Retinal pigment epithelial cell (primary cell): ENCODE measurements at regions not wholly inside any gene's neighbourhood (a gene's known extent, or its start where the extent isn't known, plus 50 kb on each side); places are given as distances from the start of the nearest gene placed in this dataset.

Source experiments
- DNase-seq: peaks from one replicate; pipeline ENCODE4 v3.0.0-alpha.2; 2010; ENCODE audit warnings: low read depth
- H3K4me3 ChIP-seq: 2 replicates; pipeline ENCODE4 v1.5.1; 2011; ENCODE audit warnings: mild to moderate bottlenecking, low read length, control low read depth, moderate library complexity
- TF ChIP-seq, protein P1 (sequence below): conservative IDR thresholded peaks from 2 replicates; pipeline ENCODE4 v1.5.1; 2011; ENCODE audit warnings: low read depth, low read length, control low read depth, inconsistent platforms

DNA sequence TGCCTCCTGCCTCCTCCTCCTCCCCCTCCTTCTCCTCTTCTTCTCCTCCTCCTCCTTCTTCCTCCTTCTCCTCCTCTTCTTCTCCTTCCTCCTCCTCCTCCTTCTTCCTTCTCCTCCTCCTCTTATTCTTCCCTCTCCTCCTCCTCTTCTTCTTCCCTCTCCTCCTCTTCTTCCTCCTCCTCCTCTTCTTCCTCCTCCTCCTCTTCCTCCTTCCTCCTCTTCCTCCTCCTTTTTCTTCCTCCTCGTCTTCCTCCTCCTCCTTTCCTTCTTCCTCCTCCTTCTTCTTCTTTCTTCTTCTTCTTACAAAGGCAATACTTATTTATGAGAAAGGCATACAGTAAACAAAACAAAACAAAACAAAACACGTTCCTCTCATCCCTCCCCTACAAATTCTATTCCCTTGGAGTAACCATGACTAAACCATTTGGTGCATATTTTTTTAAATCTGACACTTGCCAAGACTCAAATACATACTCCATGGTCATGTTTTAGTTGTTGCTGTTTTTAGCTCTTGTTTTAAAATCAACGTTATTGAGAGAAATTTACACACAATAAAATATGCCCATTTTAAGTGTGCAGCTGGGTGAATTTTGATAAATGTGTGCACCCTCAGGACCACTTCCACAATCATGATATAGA lies 135.6 kb downstream of the FOXD1 start:
- TF ChIP-seq, protein P1, sequence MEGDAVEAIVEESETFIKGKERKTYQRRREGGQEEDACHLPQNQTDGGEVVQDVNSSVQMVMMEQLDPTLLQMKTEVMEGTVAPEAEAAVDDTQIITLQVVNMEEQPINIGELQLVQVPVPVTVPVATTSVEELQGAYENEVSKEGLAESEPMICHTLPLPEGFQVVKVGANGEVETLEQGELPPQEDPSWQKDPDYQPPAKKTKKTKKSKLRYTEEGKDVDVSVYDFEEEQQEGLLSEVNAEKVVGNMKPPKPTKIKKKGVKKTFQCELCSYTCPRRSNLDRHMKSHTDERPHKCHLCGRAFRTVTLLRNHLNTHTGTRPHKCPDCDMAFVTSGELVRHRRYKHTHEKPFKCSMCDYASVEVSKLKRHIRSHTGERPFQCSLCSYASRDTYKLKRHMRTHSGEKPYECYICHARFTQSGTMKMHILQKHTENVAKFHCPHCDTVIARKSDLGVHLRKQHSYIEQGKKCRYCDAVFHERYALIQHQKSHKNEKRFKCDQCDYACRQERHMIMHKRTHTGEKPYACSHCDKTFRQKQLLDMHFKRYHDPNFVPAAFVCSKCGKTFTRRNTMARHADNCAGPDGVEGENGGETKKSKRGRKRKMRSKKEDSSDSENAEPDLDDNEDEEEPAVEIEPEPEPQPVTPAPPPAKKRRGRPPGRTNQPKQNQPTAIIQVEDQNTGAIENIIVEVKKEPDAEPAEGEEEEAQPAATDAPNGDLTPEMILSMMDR, result no peak
- no peak for DNase-seq
- no peak overlapping the region for H3K4me3 ChIP-seq

DNA sequence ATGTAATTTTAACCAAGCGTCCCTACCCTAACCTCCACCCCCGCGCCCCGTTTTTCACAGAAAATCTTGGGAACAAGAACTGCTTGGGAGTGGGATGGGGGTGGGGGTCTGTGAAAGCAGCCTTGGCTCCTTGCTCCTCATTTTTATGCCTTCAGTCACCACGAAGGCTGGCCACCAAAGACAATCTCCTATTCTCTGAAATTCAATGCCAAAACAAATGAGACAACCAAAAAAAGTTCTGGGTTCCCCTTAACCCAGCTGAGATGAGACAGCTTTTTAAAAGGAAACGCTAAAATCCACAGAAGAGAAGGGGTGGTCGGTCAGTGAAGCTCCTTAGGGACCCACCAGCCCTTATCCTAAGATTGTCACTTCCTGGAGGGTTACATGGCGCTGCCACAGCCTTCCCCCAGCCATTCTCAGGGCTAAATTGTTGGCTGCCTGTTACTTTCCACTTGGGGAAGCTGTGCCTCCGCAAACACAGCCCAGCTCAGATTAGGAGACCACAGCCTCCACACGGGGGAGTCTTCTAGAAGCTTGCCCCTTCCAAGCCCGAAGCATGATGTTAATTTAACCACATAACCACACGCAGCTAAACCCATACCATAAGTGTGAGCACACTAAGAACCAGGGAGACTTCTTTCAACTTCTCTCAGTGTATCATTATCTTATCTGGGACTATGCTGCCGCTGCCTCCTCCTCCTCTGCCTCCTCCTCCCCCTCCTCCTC lies 136.3 kb downstream of the FOXD1 start:
- TF ChIP-seq, protein P1, result peak; percentile 55
- no peak overlapping the region for H3K4me3 ChIP-seq
- peak; percentile 63 for DNase-seq

DNA sequence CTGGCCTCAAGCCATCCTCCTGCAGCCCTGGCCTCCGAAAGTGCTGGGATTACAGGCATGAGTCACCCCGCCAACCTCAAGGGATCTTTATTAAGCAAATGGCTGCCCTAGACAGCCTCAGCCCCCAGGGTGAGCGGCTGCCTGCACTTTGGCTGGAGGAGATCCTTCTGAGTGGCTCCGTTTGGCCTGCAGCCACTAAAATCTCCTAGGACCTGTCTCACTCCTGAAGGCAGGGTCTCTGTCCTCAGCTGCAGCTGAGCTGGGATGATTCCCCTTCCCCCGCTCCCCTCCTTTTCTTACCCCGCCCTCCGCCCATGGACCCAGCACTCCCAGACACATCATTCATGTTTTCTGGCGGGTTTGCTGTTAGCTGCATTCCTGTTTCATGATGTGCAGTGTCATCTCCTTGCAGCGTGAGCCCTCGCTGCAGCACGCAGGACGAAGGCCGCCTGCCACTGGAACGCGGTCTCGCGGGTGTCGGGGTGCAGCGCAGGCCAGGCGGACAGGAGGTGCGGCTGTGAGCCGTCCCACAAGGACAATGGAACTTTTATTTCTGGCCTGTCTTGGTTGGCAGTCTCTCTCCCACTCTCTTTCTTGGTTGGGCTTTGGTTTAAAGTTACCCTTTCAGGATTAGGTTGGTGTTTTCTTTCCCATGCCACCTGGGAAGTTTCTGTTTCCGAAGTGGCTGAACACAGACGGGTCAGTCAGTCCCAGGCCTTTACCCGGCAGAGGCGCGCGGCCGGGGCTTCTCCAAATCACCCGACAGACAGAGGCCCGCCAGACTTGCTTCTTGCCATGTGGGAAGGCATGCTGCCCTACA lies 137.1 kb downstream of the FOXD1 start:
- peak; percentile 63 for DNase-seq
- TF ChIP-seq, protein P1, result no peak
- H3K4me3 ChIP-seq, result peak overlapping the region; percentile 2

DNA sequence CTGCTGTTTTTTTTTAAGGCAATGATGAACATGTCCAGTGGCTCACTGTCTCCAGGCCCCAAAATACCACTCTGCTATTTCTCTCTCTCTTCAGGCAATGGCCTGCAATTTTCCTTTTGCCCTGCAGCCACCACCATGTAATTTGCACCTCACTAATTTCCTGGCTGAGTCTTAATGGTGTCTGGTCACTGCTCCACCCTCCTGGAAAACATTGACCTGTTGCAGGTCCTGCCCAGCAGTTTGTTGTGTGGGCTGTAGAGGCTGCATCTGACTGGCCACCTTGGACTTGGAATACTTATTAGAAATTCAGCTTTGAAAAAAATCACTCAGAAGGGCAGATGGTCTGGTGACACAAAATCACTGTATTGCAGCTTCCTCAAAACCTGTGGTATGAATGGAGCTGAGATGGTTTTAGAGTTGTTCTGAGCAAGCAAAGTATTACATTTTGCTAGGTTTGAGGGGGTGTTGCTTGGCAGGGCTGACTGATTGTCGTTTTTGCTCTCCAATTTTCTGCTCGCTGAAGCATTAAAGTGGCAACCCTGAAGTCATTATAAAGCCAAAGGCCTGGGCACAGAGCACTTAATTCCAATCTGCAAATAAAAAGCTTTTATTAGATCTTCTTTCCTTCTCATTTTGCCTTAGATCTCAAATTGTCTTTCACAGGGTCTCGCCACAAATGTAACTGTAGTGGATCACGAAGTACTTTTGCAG lies 134.8 kb downstream of the TMEM174 start:
- DNase-seq, result peak; percentile 28
- H3K4me3 ChIP-seq, result no peak overlapping the region
- TF ChIP-seq, protein P1, result no peak

- no peak overlapping the region for H3K4me3 ChIP-seq
- TF ChIP-seq, protein P1, result no peak
- no peak for DNase-seq
Measured at GRCh38 chr5:73306741-73307275, 133.8 kb downstream of the TMEM174 start.

DNA sequence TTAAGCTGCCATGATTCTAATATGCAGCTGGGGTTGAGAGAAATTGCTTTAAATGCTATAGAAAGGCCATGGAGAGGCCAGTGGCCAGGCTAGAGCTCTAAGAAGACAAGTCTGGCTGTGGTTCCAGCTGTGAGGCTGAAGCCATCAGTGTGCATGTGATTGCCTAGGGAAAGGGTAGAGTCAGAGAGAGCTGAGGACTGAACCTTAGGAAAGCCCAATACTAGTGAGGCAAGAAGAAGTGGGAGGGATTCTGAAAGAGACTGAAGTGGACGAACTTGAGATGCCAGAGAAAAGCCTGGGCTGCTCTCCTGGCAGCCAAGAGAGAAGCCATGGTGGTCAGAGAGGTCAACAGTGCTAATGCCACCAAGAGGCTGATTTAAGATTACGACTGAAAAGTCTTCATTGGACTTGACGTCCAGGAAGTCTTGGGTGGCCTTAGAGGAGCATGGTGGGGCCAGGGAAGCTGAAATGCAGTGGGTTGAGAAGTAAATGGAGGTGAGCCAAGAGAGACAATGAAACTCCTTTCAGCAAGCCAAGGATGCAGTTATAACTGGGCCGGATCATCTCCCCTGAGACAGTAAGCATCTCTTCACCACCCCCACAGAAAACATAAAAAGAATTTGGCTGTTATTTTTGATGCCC lies 133.2 kb downstream of the TMEM174 start:
- DNase-seq, result no peak
- TF ChIP-seq, protein P1, result no peak
- no peak overlapping the region for H3K4me3 ChIP-seq
